Nephron (organoid): ENCODE measurements at regions not wholly inside any gene's neighbourhood (a gene's known extent, or its start where the extent isn't known, plus 50 kb on each side); places are given as distances from the start of the nearest gene placed in this dataset.

Experiments
- H3K27ac Mint-ChIP-seq, 3 experiments: 2 replicates each; pipeline ENCODE4 v1.8.0; 2020; ENCODE audit warnings: mixed read lengths in 3 of 3, mild to moderate bottlenecking in 2 of 3, moderate library complexity in 1 of 3
- H3K27me3 Mint-ChIP-seq: 2 replicates; pipeline ENCODE4 v1.8.0; 2021; ENCODE audit warnings: low read depth, mild to moderate bottlenecking, moderate library complexity, mixed read lengths
- H3K36me3 Mint-ChIP-seq: 2 replicates; pipeline ENCODE4 v1.8.0; 2020; ENCODE audit warnings: low read depth, mixed read lengths
- H3K4me1 Mint-ChIP-seq: 2 replicates; pipeline ENCODE4 v1.8.0; 2020; ENCODE audit warnings: mixed read lengths
- H3K4me3 Mint-ChIP-seq, 3 experiments: 2 replicates each; pipeline ENCODE4 v1.8.0; 2020; ENCODE audit warnings: mild to moderate bottlenecking in 3 of 3, mixed read lengths in 3 of 3, moderate library complexity in 2 of 3
- H3K9me3 Mint-ChIP-seq: 2 replicates; pipeline ENCODE4 v1.8.0; 2020; ENCODE audit warnings: mixed read lengths
- CTCF ChIP-seq, 3 experiments: fragments of 200-600 bp; sonication (generic); IDR thresholded peaks; one replicate each; pipeline ENCODE4 v1.5.0; 2021; ENCODE audit warnings: antibody characterized with exemption in 3 of 3; ENCODE audit not compliant: unreplicated experiment in 3 of 3

GRCh38 chr15:62782071-62782841, 260.3 kb upstream of the TPM1 start:
- Mint-ChIP-seq H3K9me3 (no peaks in the 10 kb centered on the region), H3K36me3 (peaks cover 27% of the 10 kb centered on the region), H3K4me3 (no peak overlapping the region), H3K4me1 (peaks cover 45% of the 10 kb centered on the region), H3K27ac (peak overlapping the region; percentile 71 to 81 (median 80)), H3K27me3 (no peaks in the 10 kb centered on the region)
- TF ChIP-seq CTCF (IDR thresholded peaks at IDR 0.05; ENCODE audit: unreplicated experiment in 3 of 3) = peak; percentile 65 to 75 (median 69)

- Mint-ChIP-seq H3K4me3 (no peak overlapping the region), H3K27me3 (no peaks in the 10 kb centered on the region), H3K9me3 (no peaks in the 10 kb centered on the region), H3K4me1 (peaks cover 48% of the 10 kb centered on the region), H3K36me3 (peaks cover 23% of the 10 kb centered on the region), H3K27ac (peak overlapping the region; percentile 59 to 80 (median 71))
- no peak for TF ChIP-seq CTCF (IDR thresholded peaks at IDR 0.05; ENCODE audit: unreplicated experiment in 3 of 3)
These were observed 259.7 kb upstream of the TPM1 start for GRCh38 chr15:62782896-62783295.

- peaks cover 48% of the 10 kb centered on the region for H3K4me1 Mint-ChIP-seq
- H3K27me3 Mint-ChIP-seq = no peaks in the 10 kb centered on the region
- H3K27ac Mint-ChIP-seq = peak overlapping the region; percentile 71 to 80 (median 74)
- H3K4me3 Mint-ChIP-seq = no peak overlapping the region
- TF ChIP-seq CTCF (IDR thresholded peaks at IDR 0.05; ENCODE audit: unreplicated experiment in 3 of 3) = no peak
- peaks cover 23% of the 10 kb centered on the region for H3K36me3 Mint-ChIP-seq
- H3K9me3 Mint-ChIP-seq = no peaks in the 10 kb centered on the region
These were observed 259.1 kb upstream of the TPM1 start for GRCh38 chr15:62783303-62783957.

- H3K27ac Mint-ChIP-seq = peak overlapping the region; percentile 79 to 95 (median 90)
- no peak for TF ChIP-seq CTCF (IDR thresholded peaks at IDR 0.05; ENCODE audit: unreplicated experiment in 3 of 3)
- peak overlapping the region in 1 of 3 experiments; percentile 2 for H3K4me3 Mint-ChIP-seq
- H3K36me3 Mint-ChIP-seq = peaks cover 10% of the 10 kb centered on the region
- H3K27me3 Mint-ChIP-seq = no peaks in the 10 kb centered on the region
- peaks cover 61% of the 10 kb centered on the region for H3K4me1 Mint-ChIP-seq
- H3K9me3 Mint-ChIP-seq = no peaks in the 10 kb centered on the region
These were observed 256.4 kb upstream of the TPM1 start for GRCh38 chr15:62785881-62786828.

GRCh38 chr15:62787401-62787800, 255.1 kb upstream of the TPM1 start:
- peak overlapping the region; percentile 79 to 95 (median 79) for H3K27ac Mint-ChIP-seq
- no peak overlapping the region for H3K4me3 Mint-ChIP-seq
- peaks cover 10% of the 10 kb centered on the region for H3K36me3 Mint-ChIP-seq
- H3K27me3 Mint-ChIP-seq = no peaks in the 10 kb centered on the region
- H3K4me1 Mint-ChIP-seq = peaks cover 63% of the 10 kb centered on the region
- no peak for TF ChIP-seq CTCF (IDR thresholded peaks at IDR 0.05; ENCODE audit: unreplicated experiment in 3 of 3)
- no peaks in the 10 kb centered on the region for H3K9me3 Mint-ChIP-seq
